IPS DF 4.7 (cell line): ENCODE measurements at regions not wholly inside any gene's neighbourhood (a gene's known extent, or its start where the extent isn't known, plus 50 kb on each side); places are given as distances from the start of the nearest gene placed in this dataset.
"Not testable (repeated sequence)": the region's sequence is repeated elsewhere in the genome, so short reads cannot be mapped to it uniquely, and the experiment has no call there.

ENCODE experiments used
- DNase-seq: peaks from one replicate; pipeline ENCODE4 v3.0.0-alpha.2; 2013; ENCODE audit warnings: low spot score; ENCODE audit errors: extremely low read depth

DNA sequence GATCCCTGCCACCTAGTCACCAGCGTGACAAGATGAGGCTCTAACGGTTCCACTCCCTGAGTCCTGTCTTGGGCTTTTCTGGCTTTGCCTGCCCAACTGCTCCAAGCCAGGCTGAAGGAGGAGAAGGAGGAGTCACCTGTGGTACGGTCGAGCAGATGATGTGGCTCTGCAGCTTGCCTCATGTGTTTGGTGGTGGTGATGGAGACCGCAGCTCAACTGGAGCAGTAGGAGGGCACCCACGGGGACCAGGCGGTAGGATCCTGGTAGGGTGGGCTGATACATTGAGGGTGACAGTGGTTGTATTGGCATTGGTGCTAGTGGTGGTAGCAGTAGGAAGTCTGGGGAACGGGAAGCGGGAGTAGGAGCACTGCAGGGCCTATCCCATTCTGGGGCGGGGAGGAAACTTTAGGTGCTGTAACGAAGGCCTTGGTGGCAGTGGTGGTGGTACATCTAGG is 202.8 kb upstream of the WSB1 start:
- DNase-seq: no peak

DNA sequence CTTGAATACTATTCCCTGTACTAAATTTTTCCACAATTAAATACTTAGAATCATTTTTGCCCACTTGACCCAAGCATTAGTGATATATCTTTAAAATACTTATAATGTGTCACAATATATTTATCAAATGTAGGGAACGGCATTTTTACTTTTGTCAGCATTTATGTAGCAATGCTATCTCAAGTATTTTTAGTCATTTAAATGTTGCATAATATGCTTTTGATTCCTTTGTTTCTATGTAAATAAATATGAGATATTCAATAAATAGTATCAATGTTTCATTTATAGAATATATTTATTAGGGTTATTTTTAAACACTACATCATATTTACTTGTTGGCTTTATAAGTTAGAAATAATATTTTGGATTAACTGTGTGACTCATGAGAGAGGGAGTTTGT is 199.7 kb upstream of the WSB1 start:
- DNase-seq: not testable (repeated sequence)

DNA sequence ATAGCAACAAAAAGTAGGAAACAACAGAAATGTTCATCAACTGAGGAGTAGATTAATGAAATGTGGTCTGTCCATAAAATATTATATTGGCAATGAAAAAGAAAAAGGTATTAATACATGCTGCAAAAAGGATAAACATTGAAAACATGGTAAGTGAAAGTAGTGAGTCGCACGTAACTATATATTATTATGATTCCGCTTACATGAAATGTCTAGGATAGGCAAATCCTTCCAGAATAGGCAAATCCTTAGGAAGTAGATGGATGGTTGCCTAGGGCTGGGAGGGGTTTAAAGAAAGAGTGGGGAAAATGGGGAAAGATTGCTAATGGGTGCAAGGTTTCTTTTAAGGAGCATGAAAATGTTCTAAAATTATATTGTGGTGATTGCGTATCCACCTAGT is 198.1 kb upstream of the WSB1 start:
- DNase-seq: not testable (repeated sequence)

DNA sequence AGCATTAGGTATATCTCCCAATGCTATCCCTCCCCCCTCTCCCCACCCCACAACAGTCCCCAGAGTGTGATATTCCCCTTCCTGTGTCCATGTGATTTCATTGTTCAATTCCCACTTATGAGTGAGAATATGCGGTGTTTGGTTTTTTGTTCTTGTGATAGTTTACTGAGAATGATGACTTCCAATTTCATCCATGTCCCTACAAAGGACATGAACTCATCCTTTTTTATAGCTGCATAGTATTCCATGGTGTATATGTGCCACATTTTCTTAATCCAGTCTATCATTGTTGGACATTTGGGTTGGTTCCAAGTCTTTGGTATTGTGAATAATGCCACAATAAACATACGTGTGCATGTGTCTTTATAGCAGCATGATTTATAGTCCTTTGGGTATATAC is 194.6 kb upstream of the WSB1 start:
- DNase-seq: not testable (repeated sequence)

DNA sequence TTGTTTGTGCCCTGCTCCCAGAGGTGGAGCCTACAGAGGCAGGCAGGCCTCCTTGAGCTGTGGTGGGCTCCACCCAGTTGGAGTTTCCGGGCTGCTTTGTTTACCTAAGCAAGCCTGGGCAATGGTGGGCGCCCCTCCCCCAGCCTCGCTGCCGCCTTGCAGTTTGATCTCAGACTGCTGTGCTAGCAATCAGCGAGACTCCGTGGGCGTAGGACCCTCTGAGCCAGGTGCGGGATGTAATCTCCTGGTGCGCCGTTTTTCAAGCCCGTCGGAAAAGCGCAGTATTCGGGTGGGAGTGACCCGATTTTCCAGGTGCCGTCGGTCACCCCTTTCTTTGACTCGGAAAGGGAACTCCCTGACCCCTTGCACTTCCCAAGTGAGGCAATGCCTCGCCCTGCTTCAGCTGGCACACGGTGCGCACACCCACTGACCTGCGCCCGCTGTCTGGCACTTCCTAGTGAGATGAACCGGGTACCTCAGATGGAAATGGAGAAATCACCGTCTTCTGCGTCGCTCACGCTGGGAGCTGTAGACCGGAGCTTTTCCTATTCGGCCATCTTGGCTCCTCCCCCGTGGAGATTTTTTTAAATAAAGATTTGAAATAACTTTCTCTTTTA is 189.2 kb upstream of the WSB1 start:
- DNase-seq: not testable (repeated sequence)

DNA sequence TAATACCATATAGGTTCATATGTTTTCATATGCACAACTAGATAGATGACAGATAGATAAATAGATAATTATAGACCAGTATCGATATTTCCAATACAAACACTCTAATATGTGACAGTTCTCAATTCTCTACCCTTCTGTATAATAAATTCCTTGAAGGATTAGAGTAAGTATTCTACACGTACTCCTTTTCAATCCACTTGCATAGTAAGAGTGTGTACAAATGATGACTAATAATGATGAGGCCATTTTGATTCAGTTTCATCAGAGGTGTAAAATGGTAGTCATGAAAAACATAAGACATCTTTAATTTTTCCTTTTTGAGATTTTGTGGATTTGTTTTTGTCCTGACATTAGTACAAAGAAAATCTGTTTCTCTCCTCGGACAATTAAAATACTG is 188.3 kb upstream of the WSB1 start:
- no peak for DNase-seq

DNA sequence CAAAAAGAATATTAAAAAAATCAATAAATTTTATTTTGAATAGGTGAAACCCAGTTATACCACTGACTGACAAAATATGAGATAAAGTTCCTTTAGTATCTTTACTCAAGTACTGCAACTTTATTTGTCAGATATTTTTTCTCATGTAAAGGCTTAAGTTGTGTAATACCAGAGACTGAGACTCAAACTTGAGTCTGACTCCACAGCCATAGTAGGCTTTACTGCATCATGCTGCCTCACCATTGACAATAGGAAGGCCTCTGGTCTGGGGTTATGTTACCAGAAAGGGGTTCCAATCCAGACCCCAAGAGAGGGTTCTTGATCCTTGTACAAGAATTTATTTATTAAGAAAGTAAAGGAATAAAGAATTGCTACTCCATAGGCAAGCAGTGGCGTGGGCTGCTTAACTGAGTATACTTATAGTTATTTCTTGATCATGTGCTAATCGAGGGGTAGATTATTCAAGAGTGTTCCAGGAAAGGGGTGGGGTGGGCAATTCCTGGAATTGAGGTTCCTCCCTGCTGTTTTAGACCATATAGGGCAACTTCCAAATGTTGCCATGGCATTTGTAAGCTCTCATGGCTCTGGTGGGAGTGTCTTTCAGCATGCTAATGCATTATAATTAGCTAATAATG is 187.4 kb upstream of the WSB1 start:
- no peak for DNase-seq

DNA sequence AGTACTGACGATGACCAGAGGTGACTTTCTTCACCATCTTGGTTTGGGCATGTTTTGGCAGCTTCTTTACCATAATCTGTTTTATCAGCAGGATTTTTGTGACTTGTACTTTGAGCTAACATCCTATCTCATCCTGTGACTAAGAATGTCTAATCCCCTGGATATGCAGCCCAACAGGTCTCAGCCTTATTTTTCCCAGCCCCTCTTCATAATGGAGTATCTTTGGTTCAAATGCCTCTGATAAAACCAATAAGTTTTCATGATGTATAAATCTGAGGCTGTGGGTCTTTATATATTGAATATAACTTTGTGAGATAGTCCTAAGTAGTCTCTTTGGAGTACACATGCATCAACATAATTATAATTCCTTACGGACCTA is 186.9 kb upstream of the WSB1 start:
- no peak for DNase-seq

DNA sequence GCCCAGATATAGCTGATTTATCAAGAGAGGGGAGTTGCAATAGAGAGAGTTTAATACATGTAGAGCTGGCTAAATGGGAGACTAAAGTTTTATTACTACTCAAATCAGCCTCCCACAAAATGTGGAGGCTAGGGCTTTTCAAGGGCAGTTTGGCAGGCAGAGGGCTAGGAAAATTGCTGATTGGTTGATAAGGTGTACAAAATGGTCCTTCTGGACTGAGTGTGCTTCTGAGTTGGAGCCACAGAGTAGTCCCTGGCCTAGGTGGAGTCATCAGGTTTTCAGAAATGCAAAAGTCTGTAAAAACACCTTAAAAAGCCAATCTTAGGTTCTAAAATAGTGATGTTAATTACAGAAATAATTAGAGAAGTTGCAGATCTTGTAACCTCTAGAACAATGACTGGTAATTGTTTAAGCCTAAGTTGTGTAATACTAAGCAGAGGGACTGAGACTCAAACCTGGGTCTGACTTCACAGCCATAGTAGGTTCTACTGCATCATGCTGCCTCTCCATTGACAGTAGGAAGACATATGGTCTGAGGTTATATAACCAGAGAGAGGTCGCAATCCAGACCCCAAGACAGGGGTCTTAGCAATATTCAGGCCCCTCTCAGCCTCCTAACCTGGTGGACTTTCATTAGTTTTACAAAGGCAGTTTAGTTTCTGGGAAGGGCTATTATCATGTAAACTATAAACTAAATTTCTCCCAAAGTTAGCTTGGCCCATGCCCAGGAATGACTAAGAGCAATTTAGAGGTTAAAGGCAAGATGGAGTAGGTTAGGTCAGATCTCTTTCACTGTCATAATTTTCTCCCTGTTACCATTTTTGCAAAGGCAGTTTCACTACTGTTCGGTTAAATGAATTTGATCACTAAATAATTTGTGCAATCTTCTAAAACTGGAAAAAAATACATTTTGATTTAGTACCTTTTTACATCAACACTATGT is 186.3 kb upstream of the WSB1 start:
- DNase-seq: not testable (repeated sequence)

DNA sequence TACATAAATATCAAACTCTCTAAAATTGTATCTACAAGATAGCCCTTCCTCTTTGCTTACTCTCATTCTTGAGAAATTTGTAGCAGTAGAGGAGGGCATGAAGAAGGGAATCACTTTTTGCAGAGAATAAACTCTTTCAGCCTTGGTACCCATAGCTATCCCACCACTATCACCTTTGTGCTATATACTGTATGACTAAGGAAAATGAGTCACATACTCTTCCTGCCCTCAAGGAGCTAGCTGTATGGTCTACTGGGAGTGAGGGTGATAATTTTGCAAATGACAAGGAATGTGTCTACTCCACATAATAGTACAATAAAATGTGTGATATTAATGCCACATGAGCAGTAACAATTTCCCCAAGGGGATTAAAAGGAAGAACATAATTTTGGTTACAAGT is 184.6 kb upstream of the WSB1 start:
- no peak for DNase-seq

DNA sequence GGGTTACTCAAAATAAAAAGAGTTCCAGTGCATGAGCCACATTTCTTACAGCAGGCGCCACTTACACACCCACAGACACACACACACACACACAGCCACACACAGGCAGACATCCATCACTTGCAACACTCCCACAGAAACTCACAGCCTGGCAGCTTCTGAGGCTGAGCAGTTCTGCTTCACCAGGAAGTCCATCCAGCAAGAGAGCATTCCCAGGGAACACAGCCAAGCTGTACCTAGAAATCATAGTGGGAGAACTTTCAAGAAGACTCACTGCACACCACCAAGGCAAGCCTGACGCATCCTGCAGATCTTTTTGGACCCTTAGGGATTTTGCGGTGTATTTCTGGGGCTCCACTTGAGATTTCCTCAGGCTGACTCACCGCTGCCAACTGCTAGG is 140.9 kb upstream of the WSB1 start:
- DNase-seq: no peak

DNA sequence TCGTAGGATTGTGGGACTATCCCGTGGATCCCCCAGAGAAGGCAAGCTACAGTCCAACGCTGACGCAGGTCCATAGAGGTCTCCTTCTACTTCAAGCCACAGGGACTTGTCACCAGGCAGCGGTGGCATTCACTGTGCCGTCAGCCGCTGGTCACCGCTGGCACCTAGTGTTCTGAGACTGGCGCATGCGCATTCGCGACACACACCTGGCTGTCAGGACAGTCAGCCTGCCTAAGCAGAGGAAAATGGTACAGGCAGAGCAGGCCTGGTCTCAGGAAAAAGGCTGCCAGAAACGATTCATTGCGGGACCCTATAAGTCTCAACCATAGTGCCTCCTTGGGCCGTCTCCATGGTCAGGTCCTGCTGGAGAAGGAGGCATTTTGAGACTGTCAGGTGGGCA is 138.0 kb upstream of the WSB1 start:
- no peak for DNase-seq

DNA sequence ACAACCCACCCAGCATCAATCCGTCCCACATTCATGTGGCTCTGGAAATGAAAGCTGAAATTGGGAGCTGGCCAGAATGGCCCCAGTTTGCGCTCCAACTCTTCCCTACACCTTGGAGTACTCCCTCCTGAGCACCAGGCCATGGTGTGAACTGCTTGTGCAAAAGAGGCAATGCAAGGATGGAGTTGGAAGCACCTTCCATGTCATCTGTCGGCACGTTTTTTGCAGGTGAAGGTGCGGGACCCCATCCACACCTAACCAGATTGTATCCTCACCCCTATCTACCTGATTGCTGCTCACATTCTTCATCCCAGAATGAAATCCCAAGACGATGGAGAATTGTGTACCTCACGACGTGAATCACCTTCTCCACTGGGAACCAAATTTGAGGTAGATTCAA is 136.6 kb upstream of the WSB1 start:
- DNase-seq: no peak

DNA sequence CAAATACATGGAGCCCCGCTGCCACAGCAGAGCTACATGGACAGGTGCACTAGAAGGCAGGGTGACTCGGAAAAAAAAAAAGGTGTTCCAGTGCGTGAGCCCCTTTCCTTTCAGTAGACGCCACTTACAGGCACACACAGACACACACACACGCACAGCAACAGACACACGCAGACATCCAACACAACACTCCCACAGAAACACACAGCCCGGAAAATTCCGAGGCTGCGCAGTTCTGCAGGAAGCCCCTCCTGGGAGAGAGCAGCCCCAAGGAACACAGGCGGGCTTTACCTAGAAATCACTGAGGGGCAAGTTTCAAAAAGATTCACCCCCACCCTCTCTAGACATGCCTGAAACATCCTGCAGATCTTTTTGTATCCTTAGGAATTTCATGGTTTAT is 136.0 kb upstream of the WSB1 start:
- no peak for DNase-seq

DNA sequence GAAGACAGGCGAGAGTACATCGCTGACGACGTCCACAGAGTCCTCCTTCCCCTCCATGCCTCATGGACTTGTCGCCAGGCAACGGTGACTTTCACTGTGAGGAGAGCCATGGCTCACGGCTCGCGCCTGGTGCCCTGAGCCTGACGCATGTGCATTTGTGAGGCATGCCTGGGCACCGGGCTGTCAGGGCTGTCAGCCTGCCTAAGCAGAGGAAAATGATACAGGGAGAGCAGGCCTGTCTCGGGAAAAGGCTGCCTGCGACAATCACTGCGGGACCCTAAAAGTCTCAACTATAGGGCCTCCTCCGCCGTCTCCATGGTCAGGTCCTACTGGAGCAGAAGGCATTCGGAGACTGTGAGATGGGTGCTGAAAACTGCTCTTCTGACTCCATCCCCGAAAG is 135.5 kb upstream of the WSB1 start:
- no peak for DNase-seq

DNA sequence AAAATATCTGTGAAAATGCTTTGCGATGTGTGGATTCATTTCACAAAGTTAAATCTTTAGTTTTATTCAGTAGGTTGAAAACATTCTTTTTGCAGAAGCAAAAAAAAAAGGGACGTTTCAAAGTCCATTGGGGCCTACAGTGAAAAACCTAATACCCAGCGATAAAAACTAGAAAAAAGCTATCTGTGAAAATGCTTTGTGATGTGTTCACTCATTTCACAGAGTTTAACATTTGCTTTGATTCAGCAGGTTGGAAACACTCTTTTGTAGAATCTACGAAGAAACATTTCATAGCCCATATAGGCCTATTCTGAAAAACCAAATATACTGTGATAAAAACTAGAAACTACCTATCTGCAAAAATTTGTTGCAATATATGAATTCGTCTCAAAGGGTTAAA is 113.6 kb upstream of the WSB1 start:
- no peak for DNase-seq

DNA sequence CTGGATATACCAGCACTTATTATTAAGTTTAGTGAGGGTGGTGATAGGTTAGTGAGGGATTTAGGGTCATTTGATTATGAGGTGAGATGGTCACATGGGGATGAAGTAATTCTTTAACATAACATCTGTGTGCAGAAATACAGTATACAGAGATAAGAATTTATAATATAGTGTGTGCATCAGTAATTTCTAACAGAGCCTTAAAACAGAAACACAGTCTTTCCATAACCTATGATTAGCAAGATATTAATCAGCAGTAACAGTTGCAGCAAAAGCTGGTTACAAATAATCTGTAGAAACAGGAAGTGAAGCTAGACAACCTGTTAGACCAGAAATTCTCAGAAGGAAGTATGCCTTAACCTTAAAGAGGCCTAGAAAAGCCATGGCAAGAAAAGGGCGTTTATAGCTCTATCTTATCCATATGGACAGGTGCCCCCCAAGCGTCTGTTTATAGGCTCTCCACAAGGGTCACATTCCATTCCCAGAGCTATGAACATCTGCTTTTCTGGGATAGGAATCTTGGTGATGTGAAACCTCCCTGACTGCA is 112.5 kb upstream of the WSB1 start:
- not testable (repeated sequence) for DNase-seq

DNA sequence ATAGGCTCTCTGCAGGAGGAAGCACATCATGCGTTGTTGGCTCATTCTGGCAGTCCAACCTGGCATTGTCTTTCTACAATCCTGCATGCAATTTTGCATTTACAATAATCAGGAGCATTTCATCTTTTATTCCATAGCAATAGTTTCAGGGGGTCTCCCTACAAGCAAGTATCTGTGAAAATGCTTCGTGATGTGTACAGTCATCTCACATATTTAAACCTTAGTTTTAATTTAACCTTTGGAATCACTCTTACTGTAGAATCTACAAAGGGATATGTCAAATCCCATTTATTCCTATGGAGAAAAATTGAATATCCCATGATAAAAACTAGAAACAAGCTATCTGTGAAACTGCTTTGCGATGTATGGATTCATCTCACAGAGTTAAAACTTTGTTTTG is 112.0 kb upstream of the WSB1 start:
- DNase-seq: no peak

DNA sequence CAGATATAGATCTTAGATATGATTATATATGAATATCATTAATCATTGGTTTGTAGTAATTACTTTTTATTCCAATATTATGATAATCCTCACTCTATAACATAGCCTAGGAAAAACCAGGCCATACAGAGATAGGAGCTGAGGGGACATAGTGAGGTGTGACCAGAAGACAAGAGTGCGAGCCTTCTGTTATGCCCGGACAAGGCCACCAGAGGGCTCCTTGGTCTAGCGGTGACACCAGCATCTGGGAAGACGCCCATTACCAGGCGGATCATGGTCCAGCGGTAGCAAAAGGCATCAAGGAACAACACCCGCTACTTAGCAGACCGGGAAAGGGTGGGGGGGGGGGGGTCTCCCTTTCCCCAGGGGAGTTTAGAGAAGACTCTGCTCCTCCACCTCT is 96.4 kb upstream of the WSB1 start:
- DNase-seq: not testable (repeated sequence)

DNA sequence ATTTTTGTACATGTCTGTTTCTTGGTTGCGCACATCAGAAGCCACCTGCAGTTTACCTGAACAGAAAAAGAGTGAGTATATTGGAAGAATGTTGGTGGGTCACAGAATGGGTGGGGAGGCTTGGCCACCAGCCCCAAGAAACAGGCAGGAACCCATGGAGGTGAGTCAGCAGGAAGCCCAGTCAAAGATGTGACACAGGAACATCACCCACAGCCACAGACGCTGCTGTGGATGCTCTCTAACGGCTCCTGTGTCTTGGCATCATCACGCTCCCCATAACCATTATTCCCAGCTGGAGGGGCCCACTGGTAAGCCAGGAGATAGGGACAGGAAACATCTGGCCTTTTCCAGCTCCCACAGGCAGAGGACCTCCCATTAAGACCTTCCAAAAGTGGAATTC is 94.0 kb upstream of the WSB1 start:
- no peak for DNase-seq

DNA sequence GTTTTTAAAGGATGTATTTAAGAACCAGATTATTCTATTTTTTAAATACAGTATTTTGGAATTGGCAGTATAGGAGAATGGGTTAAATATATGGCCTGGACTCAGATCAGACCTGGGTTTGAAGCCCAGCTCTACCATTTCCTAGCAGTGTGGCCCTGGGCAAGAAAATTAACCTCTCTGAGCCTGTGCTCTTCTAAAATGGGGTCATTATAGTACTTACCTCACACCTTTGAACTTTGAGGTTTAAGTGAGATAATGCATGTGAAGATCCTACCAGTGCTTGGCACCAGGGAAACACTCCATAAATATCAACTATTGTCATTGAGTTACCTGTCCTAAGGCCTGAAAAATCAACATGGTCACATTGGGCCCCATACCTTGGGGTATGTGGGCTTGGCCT is 93.4 kb upstream of the WSB1 start:
- DNase-seq: no peak

DNA sequence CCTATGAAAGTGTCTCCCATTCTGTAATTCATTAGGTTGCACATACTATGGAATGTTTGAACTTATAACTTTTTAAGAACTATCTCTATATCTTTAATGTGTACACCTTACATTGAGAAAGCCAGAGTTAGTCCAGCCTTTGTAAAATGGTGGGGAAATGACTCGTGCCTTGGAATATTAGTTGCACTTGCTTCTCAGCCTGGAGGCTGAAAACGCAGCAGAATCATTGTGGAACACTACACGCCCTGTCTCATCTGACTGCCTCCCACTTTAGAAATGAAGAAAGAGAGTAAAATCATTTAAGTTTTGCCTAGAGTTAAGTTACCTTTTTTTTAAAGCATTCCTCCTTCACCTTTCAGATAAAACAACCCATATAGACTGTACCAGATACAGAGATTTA is 90.7 kb upstream of the WSB1 start:
- DNase-seq: no peak
